GM19438 (cell line): ENCODE measurements at regions not wholly inside any gene's neighbourhood (a gene's known extent, or its start where the extent isn't known, plus 50 kb on each side); places are given as distances from the start of the nearest gene placed in this dataset.

ENCODE experiments used
- ATAC-seq: cut with Tn5 transposase; IDR thresholded peaks from one replicate; pipeline ENCODE4 v1.9.1; 2021; ENCODE audit warnings: low read depth; ENCODE audit not compliant: unreplicated experiment

GRCh38 chr2:6434438-6434837 is 431.3 kb downstream of the CMPK2 start:
- ATAC-seq: no peak

GRCh38 chr2:6441800-6442199 is 423.9 kb downstream of the CMPK2 start:
- no peak for ATAC-seq

- ATAC-seq: no peak
Observed at GRCh38 chr2:6442252-6442985, 423.3 kb downstream of the CMPK2 start.

- ATAC-seq: no peak
Observed at GRCh38 chr2:6443061-6443823, 422.5 kb downstream of the CMPK2 start.

GRCh38 chr2:6444514-6444913 is 421.2 kb downstream of the CMPK2 start:
- no peak for ATAC-seq

GRCh38 chr2:6445156-6445555 is 420.6 kb downstream of the CMPK2 start:
- no peak for ATAC-seq

- no peak for ATAC-seq
Observed at GRCh38 chr2:6446938-6447608, 418.6 kb downstream of the CMPK2 start.

- no peak for ATAC-seq
Observed at GRCh38 chr2:6448893-6449292, 416.8 kb downstream of the CMPK2 start.

- ATAC-seq: no peak
Observed at GRCh38 chr2:6449343-6449742, 416.4 kb downstream of the CMPK2 start.

- ATAC-seq: no peak
Observed at GRCh38 chr2:6452702-6453481, 412.8 kb downstream of the CMPK2 start.

GRCh38 chr2:6454286-6454990 is 411.3 kb downstream of the CMPK2 start:
- no peak for ATAC-seq

GRCh38 chr2:6459138-6459537 is 406.6 kb downstream of the CMPK2 start:
- ATAC-seq: no peak

- no peak for ATAC-seq
Observed at GRCh38 chr2:6470518-6470917, 395.2 kb downstream of the CMPK2 start.

- ATAC-seq: no peak
Observed at GRCh38 chr2:6471419-6471818, 394.3 kb downstream of the CMPK2 start.

- ATAC-seq: no peak
Observed at GRCh38 chr2:6474161-6475140, 391.3 kb downstream of the CMPK2 start.

- ATAC-seq: no peak
Observed at GRCh38 chr2:6475155-6475940, 390.4 kb downstream of the CMPK2 start.

GRCh38 chr2:6480514-6480913 is 385.2 kb downstream of the CMPK2 start:
- no peak for ATAC-seq

- ATAC-seq: no peak
Observed at GRCh38 chr2:6482256-6482655, 383.5 kb downstream of the CMPK2 start.
